Smooth muscle cell (in vitro differentiated cells): ENCODE measurements at regions not wholly inside any gene's neighbourhood (a gene's known extent, or its start where the extent isn't known, plus 50 kb on each side); places are given as distances from the start of the nearest gene placed in this dataset.

Experiments
- DNase-seq: peaks from one replicate; lab custom pipeline; 2025; ENCODE audit not compliant: unreplicated experiment; lab: John Stamatoyannopoulos, UW
- H2AFZ ChIP-seq: fragments of 200-600 bp; sonication (generic); 2 replicates; pipeline ENCODE4 v1.6.0; 2016; ENCODE audit warnings: antibody characterized with exemption, low read depth, mild to moderate bottlenecking
- H3F3A ChIP-seq: fragments of 200-600 bp; sonication (generic); 2 replicates; pipeline ENCODE4 v1.6.0; 2017; ENCODE audit warnings: antibody characterized with exemption, low read depth
- H3K27ac ChIP-seq: fragments of 200-600 bp; sonication (generic); 2 replicates; pipeline ENCODE4 v1.5.1; 2016; ENCODE audit warnings: low read depth, mild to moderate bottlenecking
- H3K27me3 ChIP-seq: fragments of 200-600 bp; sonication (generic); 2 replicates; pipeline ENCODE4 v1.6.1; 2016; ENCODE audit warnings: low read depth, mild to moderate bottlenecking
- H3K36me3 ChIP-seq: fragments of 200-600 bp; sonication (generic); 2 replicates; pipeline ENCODE4 v1.5.1; 2016; ENCODE audit warnings: low read depth
- H3K4me1 ChIP-seq: fragments of 200-600 bp; sonication (generic); 2 replicates; pipeline ENCODE4 v1.5.1; 2016; ENCODE audit warnings: low read depth
- H3K4me2 ChIP-seq: fragments of 200-600 bp; sonication (generic); 2 replicates; pipeline ENCODE4 v1.6.0; 2016; ENCODE audit warnings: mild to moderate bottlenecking
- H3K4me3 ChIP-seq: fragments of 200-600 bp; sonication (generic); 2 replicates; pipeline ENCODE4 v1.5.1; 2016; ENCODE audit warnings: mild to moderate bottlenecking
- H3K79me2 ChIP-seq: fragments of 200-600 bp; sonication (generic); 2 replicates; pipeline ENCODE4 v1.6.0; 2016; ENCODE audit warnings: low read depth, mild to moderate bottlenecking
- H3K9ac ChIP-seq: fragments of 200-600 bp; sonication (generic); 2 replicates; pipeline ENCODE4 v1.6.0; 2016; ENCODE audit warnings: low read depth
- H3K9me3 ChIP-seq: fragments of 200-600 bp; sonication (generic); replicated peaks from 2 replicates; pipeline ENCODE4 v1.5.1; 2016; ENCODE audit warnings: low read depth
- H4K20me1 ChIP-seq: fragments of 200-600 bp; sonication (generic); 2 replicates; pipeline ENCODE4 v1.6.0; 2016; ENCODE audit warnings: low read depth
- WGBS: methylation state at CpG from one replicate; pipeline ENCODE4 v1.1.7; 2016; ENCODE audit warnings: low lambda C conversion rate; 5-methylcytosine and 5-hydroxymethylcytosine counted together
- TF ChIP-seq, protein P1 (sequence below): fragments of 200-600 bp; sonication (generic); IDR thresholded peaks from 2 replicates; pipeline ENCODE4 v1.5.1; 2017; ENCODE audit warnings: borderline replicate concordance, mild to moderate bottlenecking, antibody characterized with exemption; ENCODE audit not compliant: insufficient read depth, poor library complexity, severe bottlenecking

GRCh38 chr16:26454102-26454501, 612.6 kb upstream of the C16orf82 start:
- TF ChIP-seq, protein P1, sequence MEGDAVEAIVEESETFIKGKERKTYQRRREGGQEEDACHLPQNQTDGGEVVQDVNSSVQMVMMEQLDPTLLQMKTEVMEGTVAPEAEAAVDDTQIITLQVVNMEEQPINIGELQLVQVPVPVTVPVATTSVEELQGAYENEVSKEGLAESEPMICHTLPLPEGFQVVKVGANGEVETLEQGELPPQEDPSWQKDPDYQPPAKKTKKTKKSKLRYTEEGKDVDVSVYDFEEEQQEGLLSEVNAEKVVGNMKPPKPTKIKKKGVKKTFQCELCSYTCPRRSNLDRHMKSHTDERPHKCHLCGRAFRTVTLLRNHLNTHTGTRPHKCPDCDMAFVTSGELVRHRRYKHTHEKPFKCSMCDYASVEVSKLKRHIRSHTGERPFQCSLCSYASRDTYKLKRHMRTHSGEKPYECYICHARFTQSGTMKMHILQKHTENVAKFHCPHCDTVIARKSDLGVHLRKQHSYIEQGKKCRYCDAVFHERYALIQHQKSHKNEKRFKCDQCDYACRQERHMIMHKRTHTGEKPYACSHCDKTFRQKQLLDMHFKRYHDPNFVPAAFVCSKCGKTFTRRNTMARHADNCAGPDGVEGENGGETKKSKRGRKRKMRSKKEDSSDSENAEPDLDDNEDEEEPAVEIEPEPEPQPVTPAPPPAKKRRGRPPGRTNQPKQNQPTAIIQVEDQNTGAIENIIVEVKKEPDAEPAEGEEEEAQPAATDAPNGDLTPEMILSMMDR, result no peak
- WGBS, result 7% methylated on average over 2 of the region's 2 CpGs
- no peaks in the 10 kb centered on the region for H3K9me3 ChIP-seq
- no peak overlapping the region for H3K4me3 ChIP-seq
- peak overlapping the region; percentile 55 for H3K27ac ChIP-seq
- H3K79me2 ChIP-seq, result no peaks in the 10 kb centered on the region
- H3F3A ChIP-seq, result peaks cover 9% of the 10 kb centered on the region
- H4K20me1 ChIP-seq, result no peaks in the 10 kb centered on the region
- DNase-seq, result no peak
- no peaks in the 10 kb centered on the region for H3K36me3 ChIP-seq
- H3K4me2 ChIP-seq, result no peak overlapping the region
- H2AFZ ChIP-seq, result no peak overlapping the region
- H3K4me1 ChIP-seq, result no peaks in the 10 kb centered on the region
- no peak overlapping the region for H3K9ac ChIP-seq
- H3K27me3 ChIP-seq, result no peaks in the 10 kb centered on the region

DNA sequence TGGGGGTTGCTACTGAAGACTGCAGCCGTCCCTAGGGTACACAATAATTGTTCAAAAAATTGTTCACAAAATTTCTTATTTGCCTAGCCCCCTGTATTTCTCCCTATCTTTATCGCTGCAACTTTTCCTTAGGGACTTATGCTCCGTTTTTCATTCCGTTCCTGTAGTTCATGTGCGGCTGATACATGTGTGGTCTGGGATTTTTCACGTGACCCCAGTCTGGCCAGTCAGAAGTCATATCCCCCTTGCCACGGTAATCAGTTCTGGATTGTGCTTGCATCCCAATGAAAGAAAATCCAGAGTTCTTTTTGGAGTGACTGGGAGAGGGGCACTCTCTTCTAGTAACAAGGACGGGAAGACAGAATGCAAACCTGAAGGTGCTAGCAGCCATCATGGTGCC, 610.7 kb upstream of the C16orf82 start:
- DNase-seq, result no peak
- H3K36me3 ChIP-seq, result no peaks in the 10 kb centered on the region
- no peaks in the 10 kb centered on the region for H3K79me2 ChIP-seq
- H3F3A ChIP-seq, result peaks cover 9% of the 10 kb centered on the region
- H3K4me3 ChIP-seq, result no peak overlapping the region
- 92% methylated on average over 8 of the region's 8 CpGs for WGBS
- H4K20me1 ChIP-seq, result no peaks in the 10 kb centered on the region
- no peaks in the 10 kb centered on the region for H3K9me3 ChIP-seq
- no peak overlapping the region for H3K27ac ChIP-seq
- H2AFZ ChIP-seq, result no peak overlapping the region
- no peaks in the 10 kb centered on the region for H3K27me3 ChIP-seq
- H3K4me2 ChIP-seq, result no peak overlapping the region
- TF ChIP-seq, protein P1, result no peak
- H3K4me1 ChIP-seq, result no peaks in the 10 kb centered on the region
- no peak overlapping the region for H3K9ac ChIP-seq

DNA sequence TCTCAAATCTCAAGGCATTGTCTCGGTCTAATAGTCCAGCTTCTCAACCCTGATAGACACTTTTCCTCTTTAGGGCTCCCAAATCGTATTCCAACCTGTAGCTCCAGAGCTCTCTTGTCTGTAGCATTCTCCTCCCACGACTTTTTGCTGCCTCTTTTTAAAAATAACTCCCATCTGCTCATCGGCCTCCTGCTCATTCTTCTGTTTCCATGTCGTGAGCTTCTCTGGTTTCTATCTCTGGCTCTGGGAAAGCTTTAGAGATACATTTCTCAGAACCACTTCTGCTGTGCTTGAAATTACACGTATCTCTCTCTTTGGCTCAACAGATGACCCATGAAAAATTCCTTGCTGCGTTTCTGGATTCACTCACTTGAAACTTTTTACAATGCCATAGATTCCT, 609.6 kb upstream of the C16orf82 start:
- Histone ChIP-seq H3K27ac (no peak overlapping the region), H3K9me3 (no peaks in the 10 kb centered on the region), H3K4me3 (no peak overlapping the region), H3K27me3 (no peaks in the 10 kb centered on the region), H3F3A (peaks cover 9% of the 10 kb centered on the region), H2AFZ (no peak overlapping the region), H3K4me2 (no peak overlapping the region), H3K9ac (no peak overlapping the region), H3K79me2 (no peaks in the 10 kb centered on the region), H3K4me1 (no peaks in the 10 kb centered on the region), H3K36me3 (no peaks in the 10 kb centered on the region), H4K20me1 (no peaks in the 10 kb centered on the region)
- no peak for DNase-seq
- WGBS, result 32% methylated on average over 7 of the region's 7 CpGs
- TF ChIP-seq, protein P1, result no peak

DNA sequence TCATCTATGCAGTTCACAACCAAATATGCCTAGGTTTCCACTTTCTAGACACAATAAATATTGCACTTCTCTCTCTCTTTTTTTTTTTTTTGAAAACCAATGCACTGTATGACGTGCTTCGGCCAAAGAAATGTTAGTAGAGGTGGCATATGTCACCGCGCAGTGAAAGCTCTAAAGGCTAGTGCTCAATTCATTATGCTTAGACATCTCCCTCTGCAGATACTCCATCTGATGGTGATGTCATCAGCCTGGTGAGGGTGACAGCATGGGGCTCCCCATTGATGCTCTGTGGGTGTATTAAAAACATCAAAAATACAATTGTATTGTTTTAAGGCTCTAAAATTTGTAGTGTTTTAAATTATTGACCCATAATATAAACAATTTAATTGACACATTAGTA, 608.8 kb upstream of the C16orf82 start:
- no peak overlapping the region for H3K9ac ChIP-seq

More for the DNA sequence above, 608.8 kb upstream of the C16orf82 start:
- Histone ChIP-seq H3K27ac (no peak overlapping the region), H3K4me3 (no peak overlapping the region), H3K36me3 (no peaks in the 10 kb centered on the region), H2AFZ (no peak overlapping the region), H3K4me1 (no peaks in the 10 kb centered on the region), H3K79me2 (no peaks in the 10 kb centered on the region), H3K9me3 (no peaks in the 10 kb centered on the region), H3F3A (peaks cover 9% of the 10 kb centered on the region), H4K20me1 (no peaks in the 10 kb centered on the region), H3K27me3 (no peaks in the 10 kb centered on the region), H3K4me2 (no peak overlapping the region)
- 93% methylated on average over 4 of the region's 4 CpGs for WGBS
- no peak for DNase-seq
- TF ChIP-seq, protein P1, result no peak
